ENCODE measurements at regions not wholly inside any gene's neighbourhood (a gene's known extent, or its start where the extent isn't known, plus 50 kb on each side); places are given as distances from the start of the nearest gene placed in this dataset.

- TF ChIP-seq EZH2 (IDR thresholded peaks at IDR 0.05) (no peak), POLR2AphosphoS5 (IDR thresholded peaks at IDR 0.05; ENCODE audit: borderline replicate concordance, low read depth, low read length) (no peak)
Measured at GRCh38 chr7:131741446-131741845, 185.0 kb upstream of the PODXL start.
